MCF 10A (cell line): ENCODE measurements at regions not wholly inside any gene's neighbourhood (a gene's known extent, or its start where the extent isn't known, plus 50 kb on each side); places are given as distances from the start of the nearest gene placed in this dataset.

Experiments used
- BruUV-seq: library from RNA; stranded (reverse); fragments of 400-500 nt; replicated peaks from 2 replicates; lab custom pipeline; 2021; lab: Mats Ljungman, UMichigan
- CTCF ChIA-PET: fragments of 300-600 bp; sonication (Branson Sonifier 250); formaldehyde crosslinking; extraction: SDS; loops from one replicate; lab custom pipeline; 2021; ENCODE audit warnings: antibody characterized with exemption, inconsistent platforms; lab: Yijun Ruan, JAX
- POLR2A ChIA-PET: fragments of 300-600, 350-650 bp; sonication (Branson Sonifier 250); formaldehyde crosslinking; extraction: SDS; loops from one replicate; lab custom pipeline; 2020; ENCODE audit warnings: antibody characterized with exemption, inconsistent platforms; lab: Yijun Ruan, JAX
- DNase-seq: peaks from one replicate; pipeline ENCODE4 v3.0.0-alpha.2; 2018; ENCODE audit not compliant: unreplicated experiment
- H3K27ac Mint-ChIP-seq: one replicate; pipeline ENCODE4 v1.8.0; 2022; ENCODE audit warnings: mild to moderate bottlenecking, low read depth, mixed read lengths; ENCODE audit not compliant: unreplicated experiment
- H3K27me3 Mint-ChIP-seq: one replicate; pipeline ENCODE4 v1.8.0; 2022; ENCODE audit warnings: mixed read lengths; ENCODE audit not compliant: insufficient read depth, unreplicated experiment
- H3K36me3 Mint-ChIP-seq: one replicate; pipeline ENCODE4 v1.8.0; 2022; ENCODE audit warnings: mild to moderate bottlenecking, moderate library complexity, mixed read lengths; ENCODE audit not compliant: insufficient read depth, unreplicated experiment
- H3K4me1 Mint-ChIP-seq: one replicate; pipeline ENCODE4 v1.8.0; 2022; ENCODE audit warnings: mixed read lengths; ENCODE audit not compliant: insufficient read depth, unreplicated experiment
- H3K4me3 Mint-ChIP-seq: one replicate; pipeline ENCODE4 v1.8.0; 2022; ENCODE audit warnings: mild to moderate bottlenecking, moderate library complexity, mixed read lengths; ENCODE audit not compliant: unreplicated experiment
- H3K9me3 Mint-ChIP-seq: one replicate; pipeline ENCODE4 v1.8.0; 2022; ENCODE audit warnings: mixed read lengths; ENCODE audit not compliant: unreplicated experiment
- CTCF ChIP-seq: fragments of 200-600 bp; IDR thresholded peaks from one replicate; pipeline ENCODE4 v1.8.0; 2022; ENCODE audit warnings: antibody characterized with exemption, mild to moderate bottlenecking; ENCODE audit not compliant: unreplicated experiment
- intact Hi-C: fragments of 100-400 bp; cut with micrococcal nuclease; formaldehyde crosslinking; loops from 2 replicates; pipeline ENCODE4 v1.14.1; 2022

GRCh38 chr12:48265777-48266176 is 62.7 kb upstream of the OR10AD1 start:
- no TSS peak for BruUV-seq
- Mint-ChIP-seq H3K9me3 (peaks cover 7% of the 10 kb centered on the region), H3K27me3 (peaks cover 92% of the 10 kb centered on the region), H3K36me3 (no peaks in the 10 kb centered on the region), H3K27ac (no peak overlapping the region), H3K4me3 (no peak overlapping the region), H3K4me1 (no peaks in the 10 kb centered on the region)
- DNase-seq, result no peak
- ChIA-PET CTCF (no interaction called here), POLR2A (no interaction called here)
- intact Hi-C loops, result no loop called here
- TF ChIP-seq CTCF, result no peak

- TF ChIP-seq CTCF, result no peak
- Mint-ChIP-seq H3K27ac (no peak overlapping the region), H3K4me1 (no peaks in the 10 kb centered on the region), H3K27me3 (peaks cover 78% of the 10 kb centered on the region), H3K36me3 (no peaks in the 10 kb centered on the region), H3K4me3 (no peak overlapping the region), H3K9me3 (peaks cover 7% of the 10 kb centered on the region)
- ChIA-PET CTCF (no interaction called here), POLR2A (no interaction called here)
- DNase-seq, result no peak
- BruUV-seq, result no TSS peak
- intact Hi-C loops, result no loop called here
Observed at GRCh38 chr12:48263617-48264016, 60.5 kb upstream of the OR10AD1 start.

- no peak overlapping the region for H3K27ac Mint-ChIP-seq
- CTCF ChIA-PET, result no interaction called here
- intact Hi-C loops, result no loop called here
- peaks cover 78% of the 10 kb centered on the region for H3K27me3 Mint-ChIP-seq
- TF ChIP-seq CTCF, result no peak
- BruUV-seq, result no TSS peak
- no peak for DNase-seq
- no peaks in the 10 kb centered on the region for H3K4me1 Mint-ChIP-seq
- POLR2A ChIA-PET, result interaction anchor here (0.8 kb wide), 1 partner anchor 69 kb away, joined by 3 read pairs; no protein-coding TSS in a partner anchor
- no peak overlapping the region for H3K4me3 Mint-ChIP-seq
- no peaks in the 10 kb centered on the region for H3K9me3 Mint-ChIP-seq
- no peaks in the 10 kb centered on the region for H3K36me3 Mint-ChIP-seq
Observed at GRCh38 chr12:48261773-48262172, 58.7 kb upstream of the OR10AD1 start.
